CD4-positive, alpha-beta T cell treated with Interleukin-10 for 1 hour (primary cell): ENCODE measurements at regions not wholly inside any gene's neighbourhood (a gene's known extent, or its start where the extent isn't known, plus 50 kb on each side); places are given as distances from the start of the nearest gene placed in this dataset.
A peak's percentile ranks its signal among the peaks of the same experiment; 100 is the strongest.
"Not testable (repeated sequence)": the region's sequence is repeated elsewhere in the genome, so short reads cannot be mapped to it uniquely, and the experiment has no call there.

ENCODE experiments used
- DNase-seq: peaks from one replicate; pipeline ENCODE4 v3.0.0-alpha.2; 2020

GRCh38 chr13:44131069-44131614, 242.5 kb upstream of the SERP2 start:
- DNase-seq = no peak

GRCh38 chr13:44132710-44133109, 240.9 kb upstream of the SERP2 start:
- no peak for DNase-seq

GRCh38 chr13:44133626-44134025, 240.0 kb upstream of the SERP2 start:
- no peak for DNase-seq

- no peak for DNase-seq
Measured at GRCh38 chr13:44135566-44135965, 238.1 kb upstream of the SERP2 start.

- no peak for DNase-seq
Measured at GRCh38 chr13:44136696-44137268, 236.8 kb upstream of the SERP2 start.

GRCh38 chr13:44137466-44137865, 236.2 kb upstream of the SERP2 start:
- no peak for DNase-seq

GRCh38 chr13:44140146-44140545, 233.5 kb upstream of the SERP2 start:
- DNase-seq = no peak

GRCh38 chr13:44140888-44141724, 232.5 kb upstream of the SERP2 start:
- no peak for DNase-seq

- DNase-seq = peak; percentile 95
Measured at GRCh38 chr13:44141725-44142539, 231.7 kb upstream of the SERP2 start.

- DNase-seq = no peak
Measured at GRCh38 chr13:44142540-44142867, 231.1 kb upstream of the SERP2 start.

- DNase-seq = no peak
Measured at GRCh38 chr13:44142941-44143665, 230.5 kb upstream of the SERP2 start.

GRCh38 chr13:44146138-44146537, 227.5 kb upstream of the SERP2 start:
- DNase-seq = no peak

GRCh38 chr13:44147233-44147632, 226.4 kb upstream of the SERP2 start:
- no peak for DNase-seq

- DNase-seq = no peak
Measured at GRCh38 chr13:44147648-44148047, 226.0 kb upstream of the SERP2 start.

- no peak for DNase-seq
Measured at GRCh38 chr13:44148159-44148914, 225.3 kb upstream of the SERP2 start.

- DNase-seq = not testable (repeated sequence)
Measured at GRCh38 chr13:44149231-44149630, 224.4 kb upstream of the SERP2 start.

- DNase-seq = no peak
Measured at GRCh38 chr13:44149821-44150220, 223.8 kb upstream of the SERP2 start.

- no peak for DNase-seq
Measured at GRCh38 chr13:44151474-44151873, 222.2 kb upstream of the SERP2 start.

- DNase-seq = no peak
Measured at GRCh38 chr13:44153496-44153895, 220.1 kb upstream of the SERP2 start.

- no peak for DNase-seq
Measured at GRCh38 chr13:44155422-44156293, 218.0 kb upstream of the SERP2 start.

GRCh38 chr13:44156294-44156658, 217.3 kb upstream of the SERP2 start:
- DNase-seq = no peak
